Fibroblast of lung (primary cell): ENCODE measurements at regions not wholly inside any gene's neighbourhood (a gene's known extent, or its start where the extent isn't known, plus 50 kb on each side); places are given as distances from the start of the nearest gene placed in this dataset.

Experiments used
- DNase-seq, 2 donors: peaks; one replicate each; pipeline versions ENCODE4 v3.0.0 to v3.0.0-alpha.2; 2010; ENCODE audit warnings: low read depth in 2 of 2
- H2AFZ ChIP-seq: 2 replicates; pipeline ENCODE4 v1.5.1; 2012; ENCODE audit warnings: low read length, control low read depth, inconsistent platforms
- H3K27ac ChIP-seq: 2 replicates; pipeline ENCODE4 v1.5.1; 2011; ENCODE audit warnings: low read length, control low read depth; ENCODE audit not compliant: insufficient read depth
- H3K27me3 ChIP-seq: 2 replicates; pipeline ENCODE4 v1.5.1; 2011; ENCODE audit warnings: mild to moderate bottlenecking, low read length; ENCODE audit not compliant: control insufficient read depth, insufficient read depth
- H3K36me3 ChIP-seq: 2 replicates; pipeline ENCODE4 v1.5.1; 2011; ENCODE audit warnings: low read length; ENCODE audit not compliant: control insufficient read depth, insufficient read depth
- H3K4me1 ChIP-seq: 2 replicates; pipeline ENCODE4 v1.5.1; 2011; ENCODE audit warnings: low read length; ENCODE audit not compliant: control insufficient read depth, insufficient read depth; ENCODE audit errors: extremely low read depth
- H3K4me2 ChIP-seq: 2 replicates; pipeline ENCODE4 v1.5.1; 2011; ENCODE audit warnings: low read length, control low read depth; ENCODE audit not compliant: insufficient read depth; ENCODE audit errors: extremely low read depth
- H3K4me3 ChIP-seq, 4 experiments: fragments of 200-600 bp in 1 of 4; sonication (generic) in 1 of 4; replicated peaks in 1 of 4; 2 replicates each; pipeline ENCODE4 v1.5.1; 2011 to 2016; ENCODE audit warnings: low read length in 4 of 4, low read depth in 3 of 4, mild to moderate bottlenecking in 3 of 4, control low read depth in 2 of 4, inconsistent platforms in 1 of 4, mixed read lengths in 1 of 4; ENCODE audit not compliant: insufficient read depth in 1 of 4; ENCODE audit errors: control extremely low read depth in 1 of 4
- H3K79me2 ChIP-seq: 2 replicates; pipeline ENCODE4 v1.5.1; 2012; ENCODE audit warnings: mild to moderate bottlenecking, low read length, inconsistent platforms; ENCODE audit not compliant: control insufficient read depth, insufficient read depth
- H3K9ac ChIP-seq: 2 replicates; pipeline ENCODE4 v1.5.1; 2011; ENCODE audit warnings: mild to moderate bottlenecking, low read length, control low read depth; ENCODE audit not compliant: insufficient read depth
- H3K9me3 ChIP-seq: 2 replicates; pipeline ENCODE4 v1.5.1; 2012; ENCODE audit warnings: low read depth, low read length; ENCODE audit not compliant: control insufficient read depth, insufficient read depth
- H4K20me1 ChIP-seq: 2 replicates; pipeline ENCODE4 v1.5.1; 2011; ENCODE audit warnings: low read length; ENCODE audit not compliant: control insufficient read depth, insufficient read depth; ENCODE audit errors: extremely low read depth
- EZH2 ChIP-seq: IDR thresholded peaks from 2 replicates; pipeline ENCODE4 v1.5.1; 2012; ENCODE audit warnings: low read length, control low read depth, mild to moderate bottlenecking; ENCODE audit errors: missing control alignments
- TF ChIP-seq, protein P1 (sequence below), 2 donors: IDR thresholded peaks in 1 of 2; conservative IDR thresholded peaks in 1 of 2; 1 replicate in 1 of 2; 2 replicates in 1 of 2; pipeline ENCODE4 v1.5.1; 2011 to 2012; ENCODE audit warnings: low read length in 2 of 2, control low read depth in 1 of 2, inconsistent platforms in 1 of 2, low read depth in 1 of 2, mild to moderate bottlenecking in 1 of 2

GRCh38 chr1:82218846-82219245 lies 418.1 kb downstream of the ADGRL2 start:
- H4K20me1 ChIP-seq = no peaks in the 10 kb centered on the region
- no peak for DNase-seq
- H3K4me3 ChIP-seq = no peak overlapping the region
- no peak for TF ChIP-seq EZH2
- TF ChIP-seq, protein P1, sequence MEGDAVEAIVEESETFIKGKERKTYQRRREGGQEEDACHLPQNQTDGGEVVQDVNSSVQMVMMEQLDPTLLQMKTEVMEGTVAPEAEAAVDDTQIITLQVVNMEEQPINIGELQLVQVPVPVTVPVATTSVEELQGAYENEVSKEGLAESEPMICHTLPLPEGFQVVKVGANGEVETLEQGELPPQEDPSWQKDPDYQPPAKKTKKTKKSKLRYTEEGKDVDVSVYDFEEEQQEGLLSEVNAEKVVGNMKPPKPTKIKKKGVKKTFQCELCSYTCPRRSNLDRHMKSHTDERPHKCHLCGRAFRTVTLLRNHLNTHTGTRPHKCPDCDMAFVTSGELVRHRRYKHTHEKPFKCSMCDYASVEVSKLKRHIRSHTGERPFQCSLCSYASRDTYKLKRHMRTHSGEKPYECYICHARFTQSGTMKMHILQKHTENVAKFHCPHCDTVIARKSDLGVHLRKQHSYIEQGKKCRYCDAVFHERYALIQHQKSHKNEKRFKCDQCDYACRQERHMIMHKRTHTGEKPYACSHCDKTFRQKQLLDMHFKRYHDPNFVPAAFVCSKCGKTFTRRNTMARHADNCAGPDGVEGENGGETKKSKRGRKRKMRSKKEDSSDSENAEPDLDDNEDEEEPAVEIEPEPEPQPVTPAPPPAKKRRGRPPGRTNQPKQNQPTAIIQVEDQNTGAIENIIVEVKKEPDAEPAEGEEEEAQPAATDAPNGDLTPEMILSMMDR (conservative IDR thresholded peaks at IDR 0.05 in 1 of 2, IDR thresholded peaks at IDR 0.05 in 1 of 2; ENCODE audit: low read depth in 1 of 2, low read length in 2 of 2) = no peak
- H3K4me2 ChIP-seq = no peak overlapping the region
- no peaks in the 10 kb centered on the region for H3K9me3 ChIP-seq
- H3K27me3 ChIP-seq = no peaks in the 10 kb centered on the region
- no peak overlapping the region for H2AFZ ChIP-seq
- no peaks in the 10 kb centered on the region for H3K4me1 ChIP-seq
- H3K79me2 ChIP-seq = no peaks in the 10 kb centered on the region
- no peak overlapping the region for H3K27ac ChIP-seq
- no peaks in the 10 kb centered on the region for H3K36me3 ChIP-seq
- no peak overlapping the region for H3K9ac ChIP-seq

DNA sequence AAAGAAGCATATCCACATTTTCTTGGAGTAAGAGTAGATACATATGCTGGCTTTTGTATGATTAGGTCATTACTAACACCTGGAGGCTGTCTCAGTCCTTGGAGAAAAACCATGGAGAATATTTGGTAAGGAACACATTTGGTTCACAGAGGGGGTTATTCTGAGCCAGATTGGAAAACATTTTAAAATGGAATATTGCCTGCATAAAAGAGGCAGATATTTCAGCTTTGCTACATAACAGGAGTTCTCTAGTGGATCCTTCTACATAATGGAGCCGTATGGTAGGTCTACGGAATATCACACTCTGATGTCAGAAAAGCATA lies 415.1 kb downstream of the ADGRL2 start:
- DNase-seq = no peak
- H4K20me1 ChIP-seq = no peaks in the 10 kb centered on the region
- H3K9ac ChIP-seq = no peak overlapping the region
- H3K27me3 ChIP-seq = no peaks in the 10 kb centered on the region
- no peaks in the 10 kb centered on the region for H3K36me3 ChIP-seq
- no peak overlapping the region for H3K4me3 ChIP-seq
- no peak for TF ChIP-seq EZH2
- TF ChIP-seq, protein P1 (conservative IDR thresholded peaks at IDR 0.05 in 1 of 2, IDR thresholded peaks at IDR 0.05 in 1 of 2; ENCODE audit: low read depth in 1 of 2, low read length in 2 of 2) = no peak
- H2AFZ ChIP-seq = no peak overlapping the region
- no peaks in the 10 kb centered on the region for H3K4me1 ChIP-seq
- no peaks in the 10 kb centered on the region for H3K79me2 ChIP-seq
- H3K27ac ChIP-seq = no peak overlapping the region
- H3K4me2 ChIP-seq = no peak overlapping the region
- H3K9me3 ChIP-seq = no peaks in the 10 kb centered on the region

DNA sequence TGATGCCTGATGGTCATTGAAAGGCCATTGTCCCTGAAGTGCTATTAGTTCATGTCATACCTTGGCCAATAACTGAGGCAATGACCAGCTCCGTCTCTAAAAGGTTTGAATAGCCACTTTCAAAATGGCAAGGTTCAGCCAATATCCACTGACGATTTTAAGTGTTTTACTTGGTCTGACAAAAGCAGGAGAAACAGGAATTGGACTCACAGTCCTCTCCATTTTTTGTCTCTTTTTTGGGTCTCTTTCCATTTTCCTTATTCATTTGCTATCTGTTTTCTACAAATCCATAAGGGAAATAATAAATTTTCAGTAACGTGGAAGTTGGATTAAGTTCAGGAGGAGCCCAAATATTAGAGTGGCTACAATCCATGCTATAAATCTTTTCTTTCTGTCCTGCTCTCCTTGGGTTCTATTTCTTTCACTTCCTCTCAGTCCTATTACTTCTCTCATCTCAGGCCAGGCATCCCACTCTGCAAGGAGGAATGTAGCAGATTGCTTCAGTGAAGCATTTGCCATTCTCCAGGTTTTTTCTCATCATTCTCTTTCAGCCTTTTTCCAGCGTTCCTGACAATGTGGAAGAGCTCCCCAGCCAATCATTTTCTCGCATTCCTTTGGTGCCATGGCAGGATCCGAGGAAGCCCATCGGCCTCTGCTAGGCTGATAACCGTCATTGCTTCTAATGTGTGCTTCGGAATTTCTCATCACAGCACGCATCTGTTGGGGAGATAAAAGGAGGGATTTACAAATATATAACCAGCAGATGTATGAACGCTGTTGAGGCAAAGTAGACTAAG lies 414.5 kb downstream of the ADGRL2 start:
- no peak for TF ChIP-seq EZH2
- TF ChIP-seq, protein P1 (conservative IDR thresholded peaks at IDR 0.05 in 1 of 2, IDR thresholded peaks at IDR 0.05 in 1 of 2; ENCODE audit: low read depth in 1 of 2, low read length in 2 of 2) = no peak
- H3K36me3 ChIP-seq = no peaks in the 10 kb centered on the region
- no peak overlapping the region for H3K27ac ChIP-seq
- H2AFZ ChIP-seq = no peak overlapping the region
- H3K9me3 ChIP-seq = no peaks in the 10 kb centered on the region
- no peak for DNase-seq
- no peak overlapping the region for H3K9ac ChIP-seq
- H3K4me1 ChIP-seq = no peaks in the 10 kb centered on the region
- no peak overlapping the region for H3K4me2 ChIP-seq
- no peaks in the 10 kb centered on the region for H3K79me2 ChIP-seq
- no peaks in the 10 kb centered on the region for H4K20me1 ChIP-seq
- no peak overlapping the region for H3K4me3 ChIP-seq
- no peaks in the 10 kb centered on the region for H3K27me3 ChIP-seq
